Activated T-helper 1 cell treated with anti-CD3 and anti-CD28 coated beads, Interleukin-12 subunit alpha, Interleukin-12 subunit beta, Interleukin-2, Interleukin-4 antibody, amounts not matched to agents 30 ng/mL and 10 ng/mL and 1 ng/mL, durations not matched to agents 14 hours and 24 hours and 36 hours (primary cell): ENCODE measurements at regions not wholly inside any gene's neighbourhood (a gene's known extent, or its start where the extent isn't known, plus 50 kb on each side); places are given as distances from the start of the nearest gene placed in this dataset.
"Not testable (repeated sequence)": the region's sequence is repeated elsewhere in the genome, so short reads cannot be mapped to it uniquely, and the experiment has no call there.

ENCODE experiments used
- DNase-seq: peaks from one replicate; pipeline ENCODE4 v3.0.0; 2021; ENCODE audit warnings: low spot score
- H3K27ac Mint-ChIP-seq: one replicate; pipeline ENCODE4 v1.8.0; 2021; ENCODE audit warnings: mild to moderate bottlenecking, mixed read lengths
- H3K27me3 Mint-ChIP-seq: one replicate; pipeline ENCODE4 v1.8.0; 2022; ENCODE audit warnings: mild to moderate bottlenecking, moderate library complexity, mixed read lengths; ENCODE audit not compliant: insufficient read depth
- H3K36me3 Mint-ChIP-seq: one replicate; pipeline ENCODE4 v1.8.0; 2021; ENCODE audit warnings: low read depth, mixed read lengths
- H3K4me1 Mint-ChIP-seq: one replicate; pipeline ENCODE4 v1.8.0; 2021; ENCODE audit warnings: low read depth, mixed read lengths
- H3K4me3 Mint-ChIP-seq: one replicate; pipeline ENCODE4 v1.8.0; 2021; ENCODE audit warnings: mild to moderate bottlenecking, moderate library complexity, mixed read lengths
- H3K9me3 Mint-ChIP-seq: one replicate; pipeline ENCODE4 v1.8.0; 2021; ENCODE audit warnings: mixed read lengths
- intact Hi-C: fragments of 100-400 bp; cut with micrococcal nuclease; formaldehyde crosslinking; loops from one replicate; pipeline ENCODE4 v1.15.1; 2024

DNA sequence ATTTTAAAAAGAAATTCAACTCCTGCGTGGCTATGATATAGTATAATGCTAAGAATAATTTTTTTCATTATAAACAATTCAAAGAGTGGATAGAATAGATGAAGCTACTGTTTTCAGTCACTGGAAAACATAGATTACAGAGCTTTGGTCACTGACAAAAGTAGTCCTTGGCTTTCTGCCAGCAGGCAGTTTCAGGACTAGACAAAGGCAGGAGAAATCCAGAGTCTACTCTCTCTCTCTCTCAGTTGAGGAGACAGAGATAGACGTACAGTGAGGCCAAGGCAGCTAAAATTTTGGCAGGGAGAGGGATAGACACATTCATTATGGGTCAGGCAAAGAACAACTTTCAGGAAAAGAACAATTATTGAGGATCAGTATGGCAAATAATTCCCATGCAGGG, 491.4 kb upstream of the CRIM1 start:
- no peak overlapping the region for H3K4me3 Mint-ChIP-seq
- no peak overlapping the region for H3K27ac Mint-ChIP-seq
- H3K36me3 Mint-ChIP-seq = no peaks in the 10 kb centered on the region
- H3K4me1 Mint-ChIP-seq = no peaks in the 10 kb centered on the region
- H3K27me3 Mint-ChIP-seq = peaks cover 1% of the 10 kb centered on the region
- H3K9me3 Mint-ChIP-seq = no peaks in the 10 kb centered on the region
- no peak for DNase-seq
- intact Hi-C loops = no loop called here

DNA sequence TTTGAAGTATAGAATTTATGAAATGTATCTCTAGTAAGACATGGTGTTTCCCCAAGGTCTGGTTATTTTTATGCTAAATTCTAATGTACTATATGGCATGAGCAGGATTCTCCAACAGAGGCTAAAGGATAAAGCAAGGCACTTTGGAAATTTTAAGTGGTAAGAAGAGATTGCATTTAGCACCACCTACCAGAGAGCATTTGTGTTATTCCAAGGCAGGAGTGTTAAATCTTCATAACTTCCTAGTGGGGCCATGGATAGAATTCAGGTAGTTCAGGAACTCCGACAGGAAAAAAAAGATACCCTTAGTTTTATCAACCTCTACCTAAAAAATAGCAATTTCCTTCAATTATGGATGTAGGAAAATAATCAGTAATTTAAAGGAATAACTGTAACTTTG, 497.4 kb upstream of the CRIM1 start:
- Mint-ChIP-seq H3K27ac (no peak overlapping the region), H3K9me3 (no peaks in the 10 kb centered on the region), H3K4me3 (no peak overlapping the region), H3K27me3 (no peaks in the 10 kb centered on the region), H3K36me3 (no peaks in the 10 kb centered on the region), H3K4me1 (no peaks in the 10 kb centered on the region)
- intact Hi-C loops = no loop called here
- DNase-seq = no peak

DNA sequence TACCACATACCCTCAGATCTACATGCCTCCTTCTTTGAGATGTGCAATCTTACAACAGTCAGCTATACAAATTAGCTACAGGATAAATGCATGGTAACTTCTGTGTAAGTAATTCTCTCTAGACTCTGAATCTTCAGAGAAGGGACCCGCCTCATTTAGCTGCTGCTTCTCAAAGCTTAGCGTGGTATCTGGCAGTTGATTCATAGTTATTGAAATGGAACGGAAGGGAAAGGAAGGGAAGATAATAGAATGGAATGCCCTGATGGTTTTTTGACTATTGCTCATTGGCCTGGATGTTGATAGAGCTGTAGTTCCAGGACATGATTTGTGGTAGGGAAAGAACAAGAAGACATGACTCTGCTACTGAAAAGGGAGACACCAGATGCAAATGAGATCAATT, 498.1 kb upstream of the CRIM1 start:
- H3K27ac Mint-ChIP-seq = no peak overlapping the region

GRCh38 chr2:35831385-35831784, 524.2 kb upstream of the CRIM1 start:
- no peak for DNase-seq
- intact Hi-C loops = no loop called here
- Mint-ChIP-seq H3K4me1 (no peaks in the 10 kb centered on the region), H3K4me3 (no peak overlapping the region), H3K9me3 (no peaks in the 10 kb centered on the region), H3K27ac (no peak overlapping the region), H3K36me3 (no peaks in the 10 kb centered on the region), H3K27me3 (no peaks in the 10 kb centered on the region)

More for the DNA sequence above, 498.1 kb upstream of the CRIM1 start:
- DNase-seq = no peak
- Mint-ChIP-seq H3K4me1 (no peaks in the 10 kb centered on the region), H3K27me3 (no peaks in the 10 kb centered on the region), H3K4me3 (no peak overlapping the region), H3K9me3 (no peaks in the 10 kb centered on the region), H3K36me3 (no peaks in the 10 kb centered on the region)
- intact Hi-C loops = no loop called here

- H3K36me3 Mint-ChIP-seq = no peaks in the 10 kb centered on the region
- no peaks in the 10 kb centered on the region for H3K9me3 Mint-ChIP-seq
- no peak overlapping the region for H3K4me3 Mint-ChIP-seq
- H3K27ac Mint-ChIP-seq = no peak overlapping the region
- no peak for DNase-seq
- H3K4me1 Mint-ChIP-seq = no peaks in the 10 kb centered on the region
- intact Hi-C loops = no loop called here
- no peaks in the 10 kb centered on the region for H3K27me3 Mint-ChIP-seq
These were observed 524.7 kb upstream of the CRIM1 start for GRCh38 chr2:35830833-35831232.

DNA sequence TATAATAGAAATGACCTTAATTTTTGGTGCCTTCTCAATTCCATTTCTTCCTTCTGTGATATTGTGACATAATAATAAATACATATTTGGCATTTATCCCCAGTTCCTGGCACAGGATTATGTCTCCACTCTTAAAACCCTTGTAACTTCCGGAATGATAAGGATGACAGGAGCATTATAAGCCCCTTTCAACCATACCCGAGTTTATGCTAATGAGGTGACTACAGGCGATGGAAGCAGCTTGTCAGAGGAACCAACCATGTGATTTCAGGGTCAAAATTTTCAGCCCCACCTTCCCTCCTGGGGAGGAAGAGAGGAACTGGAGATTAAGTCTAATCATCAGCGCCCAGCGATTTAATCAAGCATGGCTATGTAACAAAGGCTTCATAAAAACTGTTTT, 528.5 kb upstream of the CRIM1 start:
- no peaks in the 10 kb centered on the region for H3K36me3 Mint-ChIP-seq
- H3K4me1 Mint-ChIP-seq = no peaks in the 10 kb centered on the region
- intact Hi-C loops = no loop called here
- no peaks in the 10 kb centered on the region for H3K27me3 Mint-ChIP-seq
- H3K4me3 Mint-ChIP-seq = no peak overlapping the region
- H3K9me3 Mint-ChIP-seq = no peaks in the 10 kb centered on the region
- no peak overlapping the region for H3K27ac Mint-ChIP-seq
- DNase-seq = no peak

DNA sequence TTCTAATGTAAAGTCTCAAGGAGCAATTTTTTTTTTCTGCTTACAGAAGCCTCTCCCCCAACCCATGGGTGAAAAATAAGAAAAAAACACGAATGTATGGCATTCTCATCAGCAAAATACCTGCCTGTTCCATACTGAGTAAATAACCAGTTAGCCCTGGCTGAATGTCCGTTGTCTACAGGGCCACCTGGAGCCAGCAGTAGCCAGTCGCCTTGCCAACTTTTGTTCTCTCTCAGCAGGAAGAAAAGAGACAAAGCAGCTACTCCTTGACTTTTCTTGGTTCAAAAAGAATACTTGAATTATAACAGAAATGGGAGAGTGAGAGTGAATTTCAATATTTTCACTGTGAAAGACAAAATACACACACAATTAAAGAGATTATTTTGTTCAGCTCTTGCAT, 532.9 kb upstream of the CRIM1 start:
- intact Hi-C loops = no loop called here
- DNase-seq = no peak
- Mint-ChIP-seq H3K27me3 (no peaks in the 10 kb centered on the region), H3K4me1 (no peaks in the 10 kb centered on the region), H3K36me3 (no peaks in the 10 kb centered on the region), H3K4me3 (no peak overlapping the region), H3K9me3 (no peaks in the 10 kb centered on the region), H3K27ac (no peak overlapping the region)

GRCh38 chr2:35821675-35822074, 533.9 kb upstream of the CRIM1 start:
- Mint-ChIP-seq H3K27ac (no peak overlapping the region), H3K27me3 (no peaks in the 10 kb centered on the region), H3K9me3 (no peaks in the 10 kb centered on the region), H3K36me3 (no peaks in the 10 kb centered on the region), H3K4me3 (no peak overlapping the region), H3K4me1 (no peaks in the 10 kb centered on the region)
- intact Hi-C loops = no loop called here
- no peak for DNase-seq

GRCh38 chr2:35820391-35820790, 535.2 kb upstream of the CRIM1 start:
- H3K27ac Mint-ChIP-seq = no peak overlapping the region
- H3K36me3 Mint-ChIP-seq = no peaks in the 10 kb centered on the region
- no peaks in the 10 kb centered on the region for H3K4me1 Mint-ChIP-seq
- DNase-seq = no peak
- H3K4me3 Mint-ChIP-seq = no peak overlapping the region
- H3K27me3 Mint-ChIP-seq = no peaks in the 10 kb centered on the region
- H3K9me3 Mint-ChIP-seq = no peaks in the 10 kb centered on the region
- intact Hi-C loops = no loop called here

DNA sequence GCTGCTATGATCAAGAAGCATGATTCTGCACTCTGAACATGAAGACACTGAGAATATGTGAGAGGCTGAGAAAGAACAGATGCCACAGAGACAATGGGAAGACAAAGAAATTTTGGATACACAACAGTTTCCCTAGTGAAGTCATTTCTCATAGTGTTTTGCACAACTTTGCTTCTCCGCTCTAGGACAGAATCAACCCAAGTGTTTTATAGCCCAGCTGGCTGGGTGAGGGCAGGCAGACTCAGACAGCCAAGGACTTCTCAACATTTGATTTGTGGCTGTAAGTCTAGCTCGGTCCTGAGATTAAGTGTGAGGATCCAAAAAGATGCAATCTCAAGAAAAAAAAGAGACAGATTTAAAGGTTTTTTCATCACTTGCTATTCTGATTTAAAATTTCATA, 536.5 kb upstream of the CRIM1 start:
- no peaks in the 10 kb centered on the region for H3K27me3 Mint-ChIP-seq
- no peak overlapping the region for H3K27ac Mint-ChIP-seq
- no peaks in the 10 kb centered on the region for H3K9me3 Mint-ChIP-seq
- no peak overlapping the region for H3K4me3 Mint-ChIP-seq
- no peak for DNase-seq
- no peaks in the 10 kb centered on the region for H3K4me1 Mint-ChIP-seq
- intact Hi-C loops = no loop called here
- H3K36me3 Mint-ChIP-seq = no peaks in the 10 kb centered on the region

GRCh38 chr2:35818359-35818758, 537.2 kb upstream of the CRIM1 start:
- H3K27ac Mint-ChIP-seq, H3K27me3 Mint-ChIP-seq, intact Hi-C loops, H3K9me3 Mint-ChIP-seq, DNase-seq, H3K36me3 Mint-ChIP-seq, H3K4me3 Mint-ChIP-seq, H3K4me1 Mint-ChIP-seq: not testable (repeated sequence)

GRCh38 chr2:35814597-35814996, 541.0 kb upstream of the CRIM1 start:
- intact Hi-C loops, H3K4me1 Mint-ChIP-seq, H3K4me3 Mint-ChIP-seq, H3K36me3 Mint-ChIP-seq, H3K27ac Mint-ChIP-seq, DNase-seq, H3K27me3 Mint-ChIP-seq, H3K9me3 Mint-ChIP-seq: not testable (repeated sequence)

GRCh38 chr2:35803126-35803525, 552.5 kb upstream of the CRIM1 start:
- no peaks in the 10 kb centered on the region for H3K9me3 Mint-ChIP-seq
- intact Hi-C loops = no loop called here
- H3K36me3 Mint-ChIP-seq = no peaks in the 10 kb centered on the region
- no peak overlapping the region for H3K4me3 Mint-ChIP-seq
- H3K27ac Mint-ChIP-seq = no peak overlapping the region
- no peaks in the 10 kb centered on the region for H3K27me3 Mint-ChIP-seq
- H3K4me1 Mint-ChIP-seq = no peaks in the 10 kb centered on the region
- DNase-seq = no peak

- peaks cover 2% of the 10 kb centered on the region for H3K27me3 Mint-ChIP-seq
- H3K36me3 Mint-ChIP-seq = no peaks in the 10 kb centered on the region
- no peaks in the 10 kb centered on the region for H3K4me1 Mint-ChIP-seq
- H3K9me3 Mint-ChIP-seq = no peaks in the 10 kb centered on the region
- intact Hi-C loops = no loop called here
- H3K27ac Mint-ChIP-seq = no peak overlapping the region
- H3K4me3 Mint-ChIP-seq = no peak overlapping the region
- no peak for DNase-seq
These were observed 560.7 kb upstream of the CRIM1 start for GRCh38 chr2:35794796-35795450.
